GM12878 (cell line): ENCODE measurements at regions not wholly inside any gene's neighbourhood (a gene's known extent, or its start where the extent isn't known, plus 50 kb on each side); places are given as distances from the start of the nearest gene placed in this dataset.

Experiments used
- ATAC-seq: fragments of 200-7000 bp; cut with Tn5 transposase; 3 replicates; pipeline ENCODE4 v1.9.1; 2020; ENCODE audit warnings: mild to moderate bottlenecking, moderate library complexity
- BruUV-seq: library from RNA; stranded (reverse); fragments of 400-500 nt; replicated peaks from 2 replicates; lab custom pipeline; 2021; lab: Mats Ljungman, UMichigan
- CTCF ChIA-PET: fragments of 300-600 bp; sonication (Branson Sonifier 250); formaldehyde crosslinking; extraction: SDS; loops from one replicate; lab custom pipeline; 2021; ENCODE audit warnings: inconsistent platforms; lab: Yijun Ruan, JAX
- POLR2A ChIA-PET: fragments of 350-600 bp; formaldehyde crosslinking; extraction: SDS; loops from one replicate; lab custom pipeline; 2021; ENCODE audit warnings: inconsistent platforms; lab: Charles Lee
- RAD21 ChIA-PET: fragments of 300-600 bp; sonication (Branson Sonifier 250); formaldehyde crosslinking; loops from one replicate; lab custom pipeline; 2023; ENCODE audit warnings: antibody characterized with exemption; ENCODE audit not compliant: unreplicated experiment; lab: Charles Lee
- SMC1A ChIA-PET: fragments of 300-600 bp; sonication (Branson Sonifier 250); formaldehyde crosslinking; loops from one replicate; lab custom pipeline; 2023; ENCODE audit not compliant: unreplicated experiment, uncharacterized antibody; lab: Charles Lee
- DNase-seq: peaks from one replicate; pipeline ENCODE4 v3.0.0-alpha.2; 2011; ENCODE audit warnings: low read depth, low spot score
- FAIRE-seq: peaks from 3 replicates; lab custom pipeline; 2011; peaks lifted over from hg19 to GRCh38; lab: Jason Lieb, UNC
- H2AFZ ChIP-seq: 2 replicates; pipeline ENCODE4 v1.6.0; 2011; ENCODE audit warnings: low read depth, low read length, control low read depth; ENCODE audit not compliant: control insufficient read depth
- H3K27ac ChIP-seq: 2 replicates; pipeline ENCODE4 v1.5.1; 2011; ENCODE audit warnings: control low read depth; ENCODE audit not compliant: control insufficient read depth, insufficient read depth
- H3K27me3 ChIP-seq, 2 experiments: replicated peaks in 1 of 2; 2 replicates each; pipeline versions ENCODE4 v1.6.0 to v1.6.1; 2011; ENCODE audit warnings: low read length in 1 of 2; ENCODE audit not compliant: control insufficient read depth in 2 of 2, insufficient read depth in 2 of 2
- H3K36me3 ChIP-seq, 2 experiments: 2 replicates each; pipeline ENCODE4 v1.5.1; 2011; ENCODE audit warnings: low read length in 1 of 2; ENCODE audit not compliant: control insufficient read depth in 2 of 2, insufficient read depth in 2 of 2
- H3K4me1 ChIP-seq: 2 replicates; pipeline ENCODE4 v1.6.1; 2011; ENCODE audit warnings: mild to moderate bottlenecking, low read length, moderate library complexity, mixed read lengths; ENCODE audit not compliant: control insufficient read depth, insufficient read depth
- H3K4me2 ChIP-seq: 2 replicates; pipeline ENCODE4 v1.6.0; 2011; ENCODE audit warnings: control low read depth; ENCODE audit not compliant: control insufficient read depth, insufficient read depth
- H3K4me3 ChIP-seq: fragments of 200-600 bp; sonication (generic); 2 replicates; pipeline ENCODE4 v1.5.1; 2016
- H3K79me2 ChIP-seq: 2 replicates; pipeline ENCODE4 v1.6.0; 2011; ENCODE audit warnings: low read length; ENCODE audit not compliant: control insufficient read depth, insufficient read depth
- H3K9ac ChIP-seq: 2 replicates; pipeline ENCODE4 v1.8.0; 2011; ENCODE audit warnings: low read length, control low read depth, mixed read lengths; ENCODE audit not compliant: control insufficient read depth, insufficient read depth
- H3K9me3 ChIP-seq: replicated peaks from 3 replicates; pipeline ENCODE4 v1.5.1; 2011; ENCODE audit warnings: mild to moderate bottlenecking, low read length; ENCODE audit not compliant: control insufficient read depth, insufficient read depth
- H4K20me1 ChIP-seq: 2 replicates; pipeline ENCODE4 v1.6.0; 2011; ENCODE audit not compliant: control insufficient read depth, insufficient read depth
- BHLHE40 ChIP-seq, 2 experiments: fragments of 450-650 bp in 1 of 2; IDR thresholded peaks; 2 replicates each; pipeline ENCODE4 v1.6.1; 2011 to 2017; ENCODE audit warnings: low read depth in 2 of 2, borderline replicate concordance in 1 of 2, improper control_type of control experiment in 1 of 2, low read length in 1 of 2, mild to moderate bottlenecking in 1 of 2
- BRCA1 ChIP-seq: IDR thresholded peaks from 2 replicates; pipeline ENCODE4 v1.6.1; 2011; ENCODE audit warnings: low read depth, low read length, improper control_type of control experiment
- CBX5 ChIP-seq: sonication (generic); IDR thresholded peaks from 2 replicates; pipeline ENCODE4 v1.6.1; 2016; ENCODE audit warnings: low read depth, moderate library complexity, mild to moderate bottlenecking, inconsistent platforms
- CHD1 ChIP-seq: IDR thresholded peaks from 2 replicates; pipeline ENCODE4 v1.6.1; 2012; ENCODE audit warnings: low read depth, low read length, improper control_type of control experiment
- HDGF ChIP-seq: fragments of 450-650 bp; IDR thresholded peaks from 2 replicates; pipeline ENCODE4 v1.6.1; 2016; ENCODE audit warnings: antibody characterized with exemption
- IKZF1 ChIP-seq: fragments of 450-650 bp; conservative IDR thresholded peaks from 2 replicates; pipeline ENCODE4 v1.6.1; 2017; ENCODE audit warnings: antibody characterized with exemption, mild to moderate bottlenecking
- KDM1A ChIP-seq: fragments of 200-600 bp; sonication (generic); IDR thresholded peaks from 2 replicates; pipeline ENCODE4 v1.6.1; 2016; ENCODE audit warnings: borderline replicate concordance
- MEF2A ChIP-seq: IDR thresholded peaks from 2 replicates; pipeline ENCODE4 v1.6.1; 2011; ENCODE audit warnings: low read depth, mild to moderate bottlenecking, low read length, moderate library complexity; ENCODE audit not compliant: insufficient read depth
- MYB ChIP-seq: fragments of 150-350 bp; IDR thresholded peaks from 2 replicates; pipeline ENCODE4 v1.6.1; 2014; ENCODE audit warnings: mild to moderate bottlenecking, low read depth, low read length, borderline replicate concordance
- NBN ChIP-seq: fragments of 450-650 bp; IDR thresholded peaks from 2 replicates; pipeline ENCODE4 v1.6.1; 2016
- NFYA ChIP-seq: IDR thresholded peaks from 2 replicates; pipeline ENCODE4 v1.6.1; 2011; ENCODE audit warnings: low read depth, mild to moderate bottlenecking, low read length, improper control_type of control experiment, borderline replicate concordance
- PML ChIP-seq: IDR thresholded peaks from 2 replicates; pipeline ENCODE4 v1.6.1; 2012; ENCODE audit warnings: low read length, inconsistent platforms
- POLR2AphosphoS2 ChIP-seq: IDR thresholded peaks from 2 replicates; pipeline ENCODE4 v1.6.1; 2011; ENCODE audit warnings: low read depth, mild to moderate bottlenecking, low read length, improper control_type of control experiment, moderate library complexity
- RB1 ChIP-seq: fragments of 450-650 bp; formaldehyde crosslinking; IDR thresholded peaks from 2 replicates; pipeline ENCODE4 v1.6.1; 2017; ENCODE audit warnings: mild to moderate bottlenecking, borderline replicate concordance
- RELA ChIP-seq: fragments of 450-650 bp; IDR thresholded peaks from 2 replicates; pipeline ENCODE4 v1.8.0; 2014; ENCODE audit warnings: borderline replicate concordance; ENCODE audit not compliant: partially characterized antibody
- ZBTB11 ChIP-seq: fragments of 450-650 bp; formaldehyde crosslinking; IDR thresholded peaks from 2 replicates; pipeline ENCODE4 v1.5.0; 2022; ENCODE audit warnings: mild to moderate bottlenecking, missing genetic modification characterization
- WGBS: methylation state at CpG from one replicate; pipeline ENCODE4 v1.1.6; 2016; ENCODE audit warnings: low lambda C conversion rate; ENCODE audit not compliant: insufficient replicate concordance, insufficient coverage; ENCODE audit errors: missing lambda C conversion rate; 5-methylcytosine and 5-hydroxymethylcytosine counted together
- in situ Hi-C: fragments of 300-500 bp; cut with MboI; formaldehyde crosslinking; loops from 9 replicates; pipeline ENCODE4 v1.14.3; 2018; ENCODE audit warnings: mixed read lengths
- intact Hi-C: fragments of 100-400 bp; cut with micrococcal nuclease; formaldehyde crosslinking; loops from one replicate; pipeline ENCODE4 v1.14.2; 2022; ENCODE audit not compliant: unreplicated experiment
- TF ChIP-seq, protein P1 (sequence below): fragments of 450-650 bp; IDR thresholded peaks from 2 replicates; pipeline ENCODE4 v1.6.1; 2017; ENCODE audit warnings: mild to moderate bottlenecking, low read depth, inconsistent platforms; ENCODE audit not compliant: poor library complexity, severe bottlenecking
- TF ChIP-seq, protein P2 (sequence below): IDR thresholded peaks from 2 replicates; pipeline ENCODE4 v1.6.1; 2011; ENCODE audit warnings: low read depth, mild to moderate bottlenecking, low read length, moderate library complexity, borderline replicate concordance; ENCODE audit errors: extremely low read depth

DNA sequence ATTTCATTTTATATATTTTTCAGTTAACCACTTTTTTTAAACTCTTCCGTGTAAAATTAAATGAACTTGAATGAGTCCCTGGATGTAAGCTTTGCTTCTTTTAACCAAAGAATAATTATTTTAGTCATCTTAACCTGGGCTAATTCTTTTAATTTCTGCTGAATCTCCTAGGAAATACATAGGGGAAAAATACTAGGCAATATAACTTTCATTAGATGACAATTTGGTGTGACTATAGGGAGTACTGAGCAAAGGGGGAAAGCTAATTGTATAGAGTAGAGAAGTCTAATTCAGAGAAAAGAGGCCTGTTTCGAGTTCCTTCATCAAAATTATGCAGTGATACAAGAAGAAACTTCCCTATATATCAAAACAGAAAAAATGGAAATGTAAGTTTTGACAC, 388.1 kb downstream of the NOVA1 start (continued):
- TF ChIP-seq BHLHE40 (IDR thresholded peaks at IDR 0.05; ENCODE audit: borderline replicate concordance in 1 of 2, low read depth in 2 of 2, low read length in 1 of 2) (no peak), NFYA (no peak), POLR2AphosphoS2 (no peak)

- H3K27me3 ChIP-seq = no peaks in the 10 kb centered on the region
- TF ChIP-seq, protein P1, sequence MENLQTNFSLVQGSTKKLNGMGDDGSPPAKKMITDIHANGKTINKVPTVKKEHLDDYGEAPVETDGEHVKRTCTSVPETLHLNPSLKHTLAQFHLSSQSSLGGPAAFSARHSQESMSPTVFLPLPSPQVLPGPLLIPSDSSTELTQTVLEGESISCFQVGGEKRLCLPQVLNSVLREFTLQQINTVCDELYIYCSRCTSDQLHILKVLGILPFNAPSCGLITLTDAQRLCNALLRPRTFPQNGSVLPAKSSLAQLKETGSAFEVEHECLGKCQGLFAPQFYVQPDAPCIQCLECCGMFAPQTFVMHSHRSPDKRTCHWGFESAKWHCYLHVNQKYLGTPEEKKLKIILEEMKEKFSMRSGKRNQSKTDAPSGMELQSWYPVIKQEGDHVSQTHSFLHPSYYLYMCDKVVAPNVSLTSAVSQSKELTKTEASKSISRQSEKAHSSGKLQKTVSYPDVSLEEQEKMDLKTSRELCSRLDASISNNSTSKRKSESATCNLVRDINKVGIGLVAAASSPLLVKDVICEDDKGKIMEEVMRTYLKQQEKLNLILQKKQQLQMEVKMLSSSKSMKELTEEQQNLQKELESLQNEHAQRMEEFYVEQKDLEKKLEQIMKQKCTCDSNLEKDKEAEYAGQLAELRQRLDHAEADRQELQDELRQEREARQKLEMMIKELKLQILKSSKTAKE = no peak
- TF ChIP-seq BRCA1 (no peak), RELA (no peak), CHD1 (no peak), IKZF1 (no peak), MEF2A (no peak), PML (no peak), NBN (no peak), KDM1A (no peak), ZBTB11 (no peak), CBX5 (no peak), RB1 (no peak), HDGF (no peak), MYB (no peak)
- TF ChIP-seq, protein P2, sequence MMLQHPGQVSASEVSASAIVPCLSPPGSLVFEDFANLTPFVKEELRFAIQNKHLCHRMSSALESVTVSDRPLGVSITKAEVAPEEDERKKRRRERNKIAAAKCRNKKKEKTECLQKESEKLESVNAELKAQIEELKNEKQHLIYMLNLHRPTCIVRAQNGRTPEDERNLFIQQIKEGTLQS = no peak
- in situ Hi-C loops (no loop called here), intact Hi-C loops (no loop called here)
- 3% methylated on average over 2 of the region's 2 CpGs for WGBS
- H3K9me3 ChIP-seq = no peaks in the 10 kb centered on the region
- H2AFZ ChIP-seq = no peak overlapping the region
- no peaks in the 10 kb centered on the region for H4K20me1 ChIP-seq
- no peaks in the 10 kb centered on the region for H3K79me2 ChIP-seq
- ATAC-seq = no peak
- H3K4me3 ChIP-seq = no peak overlapping the region
- CTCF ChIA-PET = no interaction called here
- SMC1A ChIA-PET = no interaction called here
- no peak for DNase-seq
- H3K4me1 ChIP-seq = no peaks in the 10 kb centered on the region
- no peak for FAIRE-seq
- POLR2A ChIA-PET = no interaction called here
- H3K4me2 ChIP-seq = no peak overlapping the region
- no peaks in the 10 kb centered on the region for H3K36me3 ChIP-seq
- no peak overlapping the region for H3K27ac ChIP-seq
- H3K9ac ChIP-seq = no peak overlapping the region
- RAD21 ChIA-PET = no interaction called here
- BruUV-seq = no TSS peak
These were observed 391.2 kb downstream of the NOVA1 start for GRCh38 chr14:26206640-26207039.
